ENCODE measurements at regions not wholly inside any gene's neighbourhood (a gene's known extent, or its start where the extent isn't known, plus 50 kb on each side); places are given as distances from the start of the nearest gene placed in this dataset.

DNA sequence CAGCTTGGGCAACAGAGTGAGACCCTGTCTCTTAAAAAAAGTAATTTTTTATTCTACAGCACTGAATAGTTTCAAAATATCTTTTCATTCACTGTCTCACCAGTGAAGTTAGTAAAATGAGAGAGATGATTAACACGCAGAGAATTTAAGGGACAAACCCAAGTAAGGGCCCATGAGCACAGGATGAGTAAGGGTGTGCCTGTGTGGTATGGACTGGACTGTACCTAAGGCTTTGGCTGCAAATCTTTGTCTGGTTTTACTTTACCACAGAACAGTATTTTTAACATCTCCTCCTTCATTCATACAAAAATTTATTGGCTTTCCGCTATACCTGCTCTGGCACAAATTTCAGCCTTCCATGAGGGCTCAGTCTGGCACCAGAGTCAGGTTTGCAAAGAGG lies 433.3 kb downstream of the UTRN start:
- Histone ChIP-seq H3K9me3 (ENCODE audit: control insufficient read depth in 1 of 2, low read length in 2 of 2) (no peaks in the 10 kb centered on the region), H3K36me3 (ENCODE audit: control insufficient read depth in 1 of 2, insufficient read depth in 2 of 2, low read length in 2 of 2) (no peaks in the 10 kb centered on the region), H3K27me3 (ENCODE audit: low read depth, low read length) (no peaks in the 10 kb centered on the region), H3K27ac (ENCODE audit: low read length) (no peak overlapping the region), H3K4me3 (ENCODE audit: low read depth in 1 of 2, low read length in 2 of 2) (no peak overlapping the region), H3K4me1 (ENCODE audit: control insufficient read depth in 1 of 2, insufficient read depth in 2 of 2, low read length in 2 of 2) (no peaks in the 10 kb centered on the region)

- H3K4me1 ChIP-seq (ENCODE audit: control insufficient read depth in 1 of 2, insufficient read depth in 2 of 2, low read length in 2 of 2) = no peaks in the 10 kb centered on the region
- H3K36me3 ChIP-seq (ENCODE audit: control insufficient read depth in 1 of 2, insufficient read depth in 2 of 2, low read length in 2 of 2) = no peaks in the 10 kb centered on the region
- H3K27me3 ChIP-seq (ENCODE audit: low read depth, low read length) = no peaks in the 10 kb centered on the region
- no peaks in the 10 kb centered on the region for H3K9me3 ChIP-seq (ENCODE audit: control insufficient read depth in 1 of 2, low read length in 2 of 2)
- no peak overlapping the region for H3K4me3 ChIP-seq (ENCODE audit: low read depth in 1 of 2, low read length in 2 of 2)
- no peak overlapping the region for H3K27ac ChIP-seq (ENCODE audit: low read length)
Measured at GRCh38 chr6:144721232-144721631, 436.1 kb downstream of the UTRN start.

DNA sequence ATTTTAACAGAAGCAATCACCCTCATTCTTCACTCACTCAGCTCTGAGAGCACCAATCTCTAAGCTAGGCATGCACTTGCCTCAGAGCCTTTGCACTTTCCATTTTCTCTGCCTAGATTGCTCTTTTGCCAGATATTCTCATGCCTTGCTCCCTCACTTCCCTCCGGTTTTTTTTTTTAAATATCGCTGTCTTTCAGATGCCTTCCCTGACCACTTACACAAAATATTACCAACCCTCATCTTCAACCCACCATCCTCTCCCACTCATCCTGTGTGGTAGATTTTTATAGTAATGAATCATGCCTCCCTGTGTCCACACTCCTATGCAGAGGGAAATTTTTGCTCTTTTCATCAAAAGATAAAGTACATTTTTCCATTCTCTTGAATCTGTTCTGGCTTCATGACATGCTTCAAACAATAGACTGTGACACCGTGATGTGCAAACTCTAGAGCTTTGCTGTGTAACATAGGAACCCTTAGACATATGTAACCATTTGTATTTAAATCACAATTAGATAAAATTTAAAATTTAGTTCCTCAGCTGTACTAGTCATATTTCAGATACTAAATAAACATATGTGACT lies 437.1 kb downstream of the UTRN start:
- no peak overlapping the region for H3K4me3 ChIP-seq (ENCODE audit: low read depth in 1 of 2, low read length in 2 of 2)
- no peaks in the 10 kb centered on the region for H3K36me3 ChIP-seq (ENCODE audit: control insufficient read depth in 1 of 2, insufficient read depth in 2 of 2, low read length in 2 of 2)
- no peaks in the 10 kb centered on the region for H3K4me1 ChIP-seq (ENCODE audit: control insufficient read depth in 1 of 2, insufficient read depth in 2 of 2, low read length in 2 of 2)
- H3K9me3 ChIP-seq (ENCODE audit: control insufficient read depth in 1 of 2, low read length in 2 of 2) = no peaks in the 10 kb centered on the region
- H3K27me3 ChIP-seq (ENCODE audit: low read depth, low read length) = no peaks in the 10 kb centered on the region
- H3K27ac ChIP-seq (ENCODE audit: low read length) = no peak overlapping the region

GRCh38 chr6:144722925-144723324 lies 437.8 kb downstream of the UTRN start:
- Histone ChIP-seq H3K4me3 (ENCODE audit: low read depth in 1 of 2, low read length in 2 of 2) (no peak overlapping the region), H3K4me1 (ENCODE audit: control insufficient read depth in 1 of 2, insufficient read depth in 2 of 2, low read length in 2 of 2) (no peaks in the 10 kb centered on the region), H3K36me3 (ENCODE audit: control insufficient read depth in 1 of 2, insufficient read depth in 2 of 2, low read length in 2 of 2) (no peaks in the 10 kb centered on the region), H3K27me3 (ENCODE audit: low read depth, low read length) (no peaks in the 10 kb centered on the region), H3K27ac (ENCODE audit: low read length) (no peak overlapping the region), H3K9me3 (ENCODE audit: control insufficient read depth in 1 of 2, low read length in 2 of 2) (no peaks in the 10 kb centered on the region)

DNA sequence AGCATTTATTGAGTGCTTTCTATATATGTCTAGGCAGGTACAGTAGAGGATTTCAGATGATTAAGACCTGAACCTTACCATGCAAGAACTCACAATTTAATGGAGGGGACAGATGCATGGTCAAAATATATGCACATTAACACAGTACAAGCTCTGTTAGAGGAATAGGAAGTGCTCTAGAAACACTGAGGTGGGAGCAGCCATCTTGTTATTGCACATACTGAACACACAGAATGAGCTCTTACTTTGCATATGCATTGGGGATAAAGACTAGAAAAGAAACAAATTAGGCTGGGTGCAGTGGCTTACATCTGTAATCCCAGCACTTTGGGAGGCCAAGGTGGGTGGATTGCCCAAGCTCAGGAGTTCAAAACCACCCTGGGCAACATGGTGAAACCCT lies 438.3 kb downstream of the UTRN start:
- H3K4me1 ChIP-seq (ENCODE audit: control insufficient read depth in 1 of 2, insufficient read depth in 2 of 2, low read length in 2 of 2) = no peaks in the 10 kb centered on the region
- no peak overlapping the region for H3K4me3 ChIP-seq (ENCODE audit: low read depth in 1 of 2, low read length in 2 of 2)
- no peaks in the 10 kb centered on the region for H3K27me3 ChIP-seq (ENCODE audit: low read depth, low read length)
- no peaks in the 10 kb centered on the region for H3K9me3 ChIP-seq (ENCODE audit: control insufficient read depth in 1 of 2, low read length in 2 of 2)
- H3K27ac ChIP-seq (ENCODE audit: low read length) = no peak overlapping the region
- H3K36me3 ChIP-seq (ENCODE audit: control insufficient read depth in 1 of 2, insufficient read depth in 2 of 2, low read length in 2 of 2) = no peaks in the 10 kb centered on the region

- H3K27ac ChIP-seq (ENCODE audit: low read length) = no peak overlapping the region
- no peaks in the 10 kb centered on the region for H3K27me3 ChIP-seq (ENCODE audit: low read depth, low read length)
- H3K9me3 ChIP-seq (ENCODE audit: control insufficient read depth in 1 of 2, low read length in 2 of 2) = no peaks in the 10 kb centered on the region
- H3K4me3 ChIP-seq (ENCODE audit: low read depth in 1 of 2, low read length in 2 of 2) = no peak overlapping the region
- no peaks in the 10 kb centered on the region for H3K36me3 ChIP-seq (ENCODE audit: control insufficient read depth in 1 of 2, insufficient read depth in 2 of 2, low read length in 2 of 2)
- H3K4me1 ChIP-seq (ENCODE audit: control insufficient read depth in 1 of 2, insufficient read depth in 2 of 2, low read length in 2 of 2) = no peaks in the 10 kb centered on the region
Measured at GRCh38 chr6:144724818-144725217, 439.7 kb downstream of the UTRN start.

DNA sequence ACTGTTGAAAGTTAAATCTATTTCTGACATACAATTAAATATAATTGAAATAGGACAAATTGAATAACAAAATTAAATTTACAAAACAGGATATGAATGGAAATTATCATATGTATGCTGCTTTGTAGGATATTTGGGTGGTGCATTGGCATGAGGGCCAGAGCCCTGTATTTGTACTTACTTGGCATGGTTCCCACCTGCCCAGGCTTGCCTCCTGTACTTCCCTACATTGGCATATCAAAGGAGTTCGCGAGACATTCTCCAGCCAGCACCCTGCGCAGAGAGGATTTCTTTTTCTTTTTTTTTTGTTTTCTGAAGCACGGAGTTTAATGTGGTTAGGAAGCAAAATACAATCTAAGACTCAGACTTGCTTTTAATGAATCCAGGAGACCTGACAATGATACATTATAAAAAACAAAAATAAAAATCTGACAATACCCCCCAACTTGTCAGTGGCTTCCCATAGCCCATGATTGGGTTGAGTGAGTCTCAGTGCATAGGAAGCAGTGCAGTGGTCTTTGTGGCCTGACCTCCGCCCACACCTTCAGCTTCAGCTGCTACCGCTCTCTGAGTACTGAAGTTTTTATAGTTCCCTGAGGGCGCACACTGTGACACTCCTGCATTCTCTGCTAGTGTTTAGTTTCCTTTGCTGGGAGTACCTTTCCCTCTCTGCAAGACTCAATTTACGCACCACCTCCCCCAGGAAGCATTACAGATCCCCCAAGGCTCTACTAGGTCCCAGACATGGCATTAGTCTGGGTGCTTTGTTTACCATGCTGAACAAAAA lies 440.8 kb downstream of the UTRN start:
- no peaks in the 10 kb centered on the region for H3K27me3 ChIP-seq (ENCODE audit: low read depth, low read length)
- H3K36me3 ChIP-seq (ENCODE audit: control insufficient read depth in 1 of 2, insufficient read depth in 2 of 2, low read length in 2 of 2) = no peaks in the 10 kb centered on the region
- no peak overlapping the region for H3K27ac ChIP-seq (ENCODE audit: low read length)
- no peaks in the 10 kb centered on the region for H3K4me1 ChIP-seq (ENCODE audit: control insufficient read depth in 1 of 2, insufficient read depth in 2 of 2, low read length in 2 of 2)
- no peaks in the 10 kb centered on the region for H3K9me3 ChIP-seq (ENCODE audit: control insufficient read depth in 1 of 2, low read length in 2 of 2)
- H3K4me3 ChIP-seq (ENCODE audit: low read depth in 1 of 2, low read length in 2 of 2) = no peak overlapping the region

DNA sequence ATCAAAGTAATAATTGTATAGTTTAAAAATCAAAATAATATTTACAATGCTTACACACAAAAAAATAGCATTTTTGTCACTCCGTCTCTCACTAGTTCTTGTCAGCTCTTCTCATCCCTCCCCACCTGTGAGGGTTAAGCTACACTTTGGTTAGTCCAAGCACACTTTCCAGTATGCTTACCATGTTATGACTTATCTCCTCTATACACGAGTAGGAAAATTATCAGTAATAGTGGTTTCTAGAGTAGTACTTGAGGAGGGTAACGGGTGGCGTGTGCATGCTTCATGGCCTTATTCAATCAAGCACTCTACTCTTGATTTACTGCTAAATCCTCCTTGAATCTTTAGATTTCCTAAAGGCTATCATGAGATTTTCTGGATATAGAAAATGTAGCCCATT lies 443.7 kb downstream of the UTRN start:
- Histone ChIP-seq H3K27me3 (ENCODE audit: low read depth, low read length) (no peaks in the 10 kb centered on the region), H3K27ac (ENCODE audit: low read length) (no peak overlapping the region), H3K9me3 (ENCODE audit: control insufficient read depth in 1 of 2, low read length in 2 of 2) (no peaks in the 10 kb centered on the region), H3K36me3 (ENCODE audit: control insufficient read depth in 1 of 2, insufficient read depth in 2 of 2, low read length in 2 of 2) (peaks cover 0 to 7% of the 10 kb centered on the region in 2 donors), H3K4me1 (ENCODE audit: control insufficient read depth in 1 of 2, insufficient read depth in 2 of 2, low read length in 2 of 2) (no peaks in the 10 kb centered on the region), H3K4me3 (ENCODE audit: low read depth in 1 of 2, low read length in 2 of 2) (no peak overlapping the region)

GRCh38 chr6:144729502-144729901 lies 444.4 kb downstream of the UTRN start:
- H3K4me3 ChIP-seq (ENCODE audit: low read depth in 1 of 2, low read length in 2 of 2) = no peak overlapping the region
- H3K36me3 ChIP-seq (ENCODE audit: control insufficient read depth in 1 of 2, insufficient read depth in 2 of 2, low read length in 2 of 2) = peaks cover 0 to 10% of the 10 kb centered on the region in 2 donors
- no peaks in the 10 kb centered on the region for H3K9me3 ChIP-seq (ENCODE audit: control insufficient read depth in 1 of 2, low read length in 2 of 2)
- H3K4me1 ChIP-seq (ENCODE audit: control insufficient read depth in 1 of 2, insufficient read depth in 2 of 2, low read length in 2 of 2) = no peaks in the 10 kb centered on the region
- no peak overlapping the region for H3K27ac ChIP-seq (ENCODE audit: low read length)
- H3K27me3 ChIP-seq (ENCODE audit: low read depth, low read length) = no peaks in the 10 kb centered on the region

DNA sequence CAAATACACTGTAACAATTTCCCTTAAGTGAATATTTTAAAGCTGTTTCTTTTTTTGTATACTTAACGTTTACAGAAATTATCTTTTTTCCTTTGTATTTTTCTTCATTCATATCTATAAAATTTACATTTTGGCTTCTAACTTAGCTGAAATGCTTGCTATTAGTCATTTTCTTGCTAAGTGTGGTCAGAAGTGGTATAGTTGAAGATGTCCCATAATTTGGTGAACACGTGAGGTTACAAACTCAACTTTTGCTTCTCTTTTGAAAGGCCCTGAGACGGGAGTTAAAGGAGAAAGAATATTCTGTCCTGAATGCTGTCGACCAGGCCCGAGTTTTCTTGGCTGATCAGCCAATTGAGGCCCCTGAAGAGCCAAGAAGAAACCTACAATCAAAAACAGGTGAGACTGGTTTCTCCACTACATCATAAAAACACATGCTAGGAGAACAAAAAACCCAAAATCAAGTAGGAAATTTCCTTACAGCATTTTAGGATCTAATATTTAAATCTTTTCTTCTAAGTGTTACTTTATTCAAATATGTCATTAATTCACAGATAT lies 445.0 kb downstream of the UTRN start:
- Histone ChIP-seq H3K4me1 (ENCODE audit: control insufficient read depth in 1 of 2, insufficient read depth in 2 of 2, low read length in 2 of 2) (no peaks in the 10 kb centered on the region), H3K27me3 (ENCODE audit: low read depth, low read length) (no peaks in the 10 kb centered on the region), H3K4me3 (ENCODE audit: low read depth in 1 of 2, low read length in 2 of 2) (no peak overlapping the region), H3K27ac (ENCODE audit: low read length) (no peak overlapping the region), H3K9me3 (ENCODE audit: control insufficient read depth in 1 of 2, low read length in 2 of 2) (no peaks in the 10 kb centered on the region), H3K36me3 (ENCODE audit: control insufficient read depth in 1 of 2, insufficient read depth in 2 of 2, low read length in 2 of 2) (peaks cover 0 to 16% of the 10 kb centered on the region in 2 donors)

DNA sequence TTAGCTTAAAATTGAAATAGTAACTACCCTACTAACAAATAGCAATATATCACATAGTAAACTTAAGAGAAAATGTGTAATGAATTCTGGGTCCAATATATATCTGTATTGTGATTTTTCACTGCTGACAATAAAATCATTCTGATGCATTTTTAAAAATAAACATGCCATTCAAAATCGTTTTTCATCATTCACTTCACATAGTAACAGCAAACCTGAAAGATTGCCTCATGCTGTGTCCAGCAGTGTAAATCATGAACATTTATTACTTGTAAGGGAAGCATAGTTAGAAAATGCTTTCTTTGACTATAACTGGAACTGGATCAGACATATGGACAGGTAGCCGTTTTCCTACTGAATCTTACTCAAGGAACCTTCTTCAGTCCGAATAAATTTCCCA lies 446.1 kb downstream of the UTRN start:
- peaks cover 0 to 17% of the 10 kb centered on the region in 2 donors for H3K36me3 ChIP-seq (ENCODE audit: control insufficient read depth in 1 of 2, insufficient read depth in 2 of 2, low read length in 2 of 2)

More for the DNA sequence above, 446.1 kb downstream of the UTRN start:
- H3K4me1 ChIP-seq (ENCODE audit: control insufficient read depth in 1 of 2, insufficient read depth in 2 of 2, low read length in 2 of 2) = no peaks in the 10 kb centered on the region
- H3K9me3 ChIP-seq (ENCODE audit: control insufficient read depth in 1 of 2, low read length in 2 of 2) = no peaks in the 10 kb centered on the region
- H3K4me3 ChIP-seq (ENCODE audit: low read depth in 1 of 2, low read length in 2 of 2) = no peak overlapping the region
- no peak overlapping the region for H3K27ac ChIP-seq (ENCODE audit: low read length)
- no peaks in the 10 kb centered on the region for H3K27me3 ChIP-seq (ENCODE audit: low read depth, low read length)

Measured in muscle layer of duodenum (tissue), 2 donors.